Nephron (organoid): ENCODE measurements at regions not wholly inside any gene's neighbourhood (a gene's known extent, or its start where the extent isn't known, plus 50 kb on each side); places are given as distances from the start of the nearest gene placed in this dataset.

Source experiments
- H3K27ac Mint-ChIP-seq, 3 experiments: 2 replicates each; pipeline ENCODE4 v1.8.0; 2020; ENCODE audit warnings: mixed read lengths in 3 of 3, mild to moderate bottlenecking in 2 of 3, moderate library complexity in 1 of 3
- H3K27me3 Mint-ChIP-seq: 2 replicates; pipeline ENCODE4 v1.8.0; 2021; ENCODE audit warnings: low read depth, mild to moderate bottlenecking, moderate library complexity, mixed read lengths
- H3K36me3 Mint-ChIP-seq: 2 replicates; pipeline ENCODE4 v1.8.0; 2020; ENCODE audit warnings: low read depth, mixed read lengths
- H3K4me1 Mint-ChIP-seq: 2 replicates; pipeline ENCODE4 v1.8.0; 2020; ENCODE audit warnings: mixed read lengths
- H3K4me3 Mint-ChIP-seq, 3 experiments: 2 replicates each; pipeline ENCODE4 v1.8.0; 2020; ENCODE audit warnings: mild to moderate bottlenecking in 3 of 3, mixed read lengths in 3 of 3, moderate library complexity in 2 of 3
- H3K9me3 Mint-ChIP-seq: 2 replicates; pipeline ENCODE4 v1.8.0; 2020; ENCODE audit warnings: mixed read lengths
- TF ChIP-seq, protein P1 (sequence below), 3 experiments: fragments of 200-600 bp; sonication (generic); IDR thresholded peaks; one replicate each; pipeline ENCODE4 v1.5.0; 2021; ENCODE audit warnings: antibody characterized with exemption in 3 of 3; ENCODE audit not compliant: unreplicated experiment in 3 of 3

DNA sequence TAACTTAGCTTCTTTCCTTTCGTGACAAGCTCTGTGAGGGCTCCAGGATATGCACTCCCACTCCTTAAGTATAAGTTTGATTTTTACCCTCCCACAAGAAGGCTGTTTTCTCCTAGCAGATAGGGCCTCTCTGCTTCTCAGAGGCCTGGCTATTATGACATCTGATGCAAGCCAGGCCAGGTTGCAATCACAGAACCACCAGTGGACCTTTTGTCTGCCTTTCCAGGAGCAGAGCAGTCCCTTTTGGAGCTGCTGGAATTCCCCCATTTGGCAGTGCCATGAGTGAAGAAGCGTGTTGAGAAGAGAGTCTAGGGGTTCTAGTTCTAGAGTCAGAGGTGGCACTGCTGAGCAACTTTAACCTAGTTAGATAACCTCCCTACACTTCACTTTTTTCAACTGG, 1004.3 kb upstream of the SEMA6D start:
- Mint-ChIP-seq H3K27me3 (no peaks in the 10 kb centered on the region), H3K36me3 (peaks cover 3% of the 10 kb centered on the region), H3K9me3 (peaks cover 6% of the 10 kb centered on the region), H3K4me3 (no peak overlapping the region), H3K4me1 (peaks cover 8% of the 10 kb centered on the region), H3K27ac (peak overlapping the region; percentile 65 to 80 (median 79))
- TF ChIP-seq, protein P1, sequence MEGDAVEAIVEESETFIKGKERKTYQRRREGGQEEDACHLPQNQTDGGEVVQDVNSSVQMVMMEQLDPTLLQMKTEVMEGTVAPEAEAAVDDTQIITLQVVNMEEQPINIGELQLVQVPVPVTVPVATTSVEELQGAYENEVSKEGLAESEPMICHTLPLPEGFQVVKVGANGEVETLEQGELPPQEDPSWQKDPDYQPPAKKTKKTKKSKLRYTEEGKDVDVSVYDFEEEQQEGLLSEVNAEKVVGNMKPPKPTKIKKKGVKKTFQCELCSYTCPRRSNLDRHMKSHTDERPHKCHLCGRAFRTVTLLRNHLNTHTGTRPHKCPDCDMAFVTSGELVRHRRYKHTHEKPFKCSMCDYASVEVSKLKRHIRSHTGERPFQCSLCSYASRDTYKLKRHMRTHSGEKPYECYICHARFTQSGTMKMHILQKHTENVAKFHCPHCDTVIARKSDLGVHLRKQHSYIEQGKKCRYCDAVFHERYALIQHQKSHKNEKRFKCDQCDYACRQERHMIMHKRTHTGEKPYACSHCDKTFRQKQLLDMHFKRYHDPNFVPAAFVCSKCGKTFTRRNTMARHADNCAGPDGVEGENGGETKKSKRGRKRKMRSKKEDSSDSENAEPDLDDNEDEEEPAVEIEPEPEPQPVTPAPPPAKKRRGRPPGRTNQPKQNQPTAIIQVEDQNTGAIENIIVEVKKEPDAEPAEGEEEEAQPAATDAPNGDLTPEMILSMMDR (IDR thresholded peaks at IDR 0.05; ENCODE audit: unreplicated experiment in 3 of 3), result no peak

DNA sequence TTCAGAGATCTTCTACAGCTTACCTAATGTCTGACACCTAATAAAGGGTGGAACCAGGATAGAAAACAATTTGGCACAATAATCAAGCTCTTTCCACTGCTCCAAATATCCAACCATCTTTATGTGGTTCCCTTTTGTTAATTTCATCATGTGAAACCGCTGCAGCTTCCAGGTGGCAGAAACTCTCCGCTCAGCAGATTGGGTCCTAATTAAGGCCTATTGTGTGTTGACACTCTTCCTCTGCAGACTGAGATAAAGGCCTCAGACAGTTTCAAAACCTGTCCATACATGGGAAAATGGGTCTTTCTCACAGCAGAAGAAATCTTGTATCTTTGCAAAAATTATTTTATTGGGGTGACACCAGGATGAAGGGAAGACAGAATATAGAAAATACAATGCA, 1002.4 kb upstream of the SEMA6D start:
- H3K4me1 Mint-ChIP-seq, result peaks cover 8% of the 10 kb centered on the region
- no peaks in the 10 kb centered on the region for H3K9me3 Mint-ChIP-seq
- no peak overlapping the region for H3K4me3 Mint-ChIP-seq
- H3K27me3 Mint-ChIP-seq, result no peaks in the 10 kb centered on the region
- H3K27ac Mint-ChIP-seq, result peak overlapping the region in 2 of 3 experiments; percentile 38 to 64
- TF ChIP-seq, protein P1 (IDR thresholded peaks at IDR 0.05; ENCODE audit: unreplicated experiment in 3 of 3), result no peak
- no peaks in the 10 kb centered on the region for H3K36me3 Mint-ChIP-seq

DNA sequence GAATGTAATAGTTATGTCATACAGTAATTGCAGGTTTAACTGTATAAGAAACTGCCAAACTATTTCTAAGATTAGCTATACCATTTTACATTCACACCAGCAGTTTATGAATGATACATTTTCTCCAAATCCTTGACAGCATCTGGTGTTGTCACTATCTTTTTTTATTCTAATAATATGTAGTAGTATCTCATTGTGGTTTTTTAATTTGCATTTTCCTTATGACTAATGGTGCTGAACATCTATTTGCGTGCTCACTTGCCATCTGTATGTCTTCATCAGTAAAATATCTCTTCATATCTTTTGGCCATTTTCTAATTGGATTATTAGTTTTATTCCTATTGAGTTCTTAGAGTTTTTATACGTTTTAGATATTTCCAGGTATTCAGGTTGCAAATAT, 994.0 kb upstream of the SEMA6D start:
- Mint-ChIP-seq H3K27me3 (no peaks in the 10 kb centered on the region), H3K4me3 (no peak overlapping the region), H3K9me3 (peaks cover 11% of the 10 kb centered on the region), H3K4me1 (no peaks in the 10 kb centered on the region), H3K36me3 (peaks cover 4% of the 10 kb centered on the region), H3K27ac (no peak overlapping the region)
- TF ChIP-seq, protein P1 (IDR thresholded peaks at IDR 0.05; ENCODE audit: unreplicated experiment in 3 of 3), result no peak

DNA sequence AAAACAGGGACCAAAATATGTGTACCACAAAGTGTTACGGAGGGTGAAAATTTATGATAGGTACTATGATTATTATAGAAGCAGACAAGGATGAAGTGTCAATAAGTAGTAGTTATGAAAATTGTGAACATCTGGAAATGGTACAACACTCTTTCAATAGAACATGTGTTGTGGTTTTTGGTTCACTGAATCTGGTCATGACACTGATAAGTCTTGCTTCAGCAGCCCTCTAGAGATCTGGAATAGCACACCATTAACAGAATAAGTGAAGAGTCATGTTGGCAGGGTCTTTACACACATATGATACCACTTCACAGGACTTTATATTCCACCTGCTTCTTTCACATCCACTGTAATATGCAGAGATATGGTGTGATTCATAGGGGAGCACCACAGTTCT, 985.2 kb upstream of the SEMA6D start:
- no peak overlapping the region for H3K27ac Mint-ChIP-seq
- H3K4me1 Mint-ChIP-seq, result no peaks in the 10 kb centered on the region
- TF ChIP-seq, protein P1 (IDR thresholded peaks at IDR 0.05; ENCODE audit: unreplicated experiment in 3 of 3), result no peak

DNA sequence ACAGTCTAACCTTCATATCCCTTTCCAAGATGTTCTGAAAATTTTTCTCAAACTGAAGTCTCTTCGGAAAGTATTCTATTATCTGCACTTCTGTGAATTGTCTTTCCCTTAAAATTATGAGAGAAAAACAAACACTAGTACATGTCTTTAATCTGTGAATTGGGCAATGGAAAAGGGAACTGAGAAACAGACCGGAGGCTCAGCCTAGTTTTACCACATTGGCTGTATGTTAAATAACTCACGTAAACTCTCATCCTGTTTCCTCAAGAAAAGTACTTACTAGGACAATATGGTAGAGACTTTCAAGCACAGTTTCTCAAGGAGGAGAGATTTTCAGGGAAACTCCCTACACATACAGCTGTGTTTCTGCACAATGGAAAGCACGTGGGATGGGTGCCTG, 982.2 kb upstream of the SEMA6D start:
- Mint-ChIP-seq H3K27me3 (no peaks in the 10 kb centered on the region), H3K9me3 (no peaks in the 10 kb centered on the region), H3K4me1 (no peaks in the 10 kb centered on the region), H3K4me3 (no peak overlapping the region), H3K36me3 (no peaks in the 10 kb centered on the region), H3K27ac (no peak overlapping the region)
- TF ChIP-seq, protein P1 (IDR thresholded peaks at IDR 0.05; ENCODE audit: unreplicated experiment in 3 of 3), result no peak

More for the DNA sequence above, 985.2 kb upstream of the SEMA6D start:
- no peaks in the 10 kb centered on the region for H3K27me3 Mint-ChIP-seq
- peaks cover 9% of the 10 kb centered on the region for H3K9me3 Mint-ChIP-seq
- H3K4me3 Mint-ChIP-seq, result no peak overlapping the region
- peaks cover 7% of the 10 kb centered on the region for H3K36me3 Mint-ChIP-seq

DNA sequence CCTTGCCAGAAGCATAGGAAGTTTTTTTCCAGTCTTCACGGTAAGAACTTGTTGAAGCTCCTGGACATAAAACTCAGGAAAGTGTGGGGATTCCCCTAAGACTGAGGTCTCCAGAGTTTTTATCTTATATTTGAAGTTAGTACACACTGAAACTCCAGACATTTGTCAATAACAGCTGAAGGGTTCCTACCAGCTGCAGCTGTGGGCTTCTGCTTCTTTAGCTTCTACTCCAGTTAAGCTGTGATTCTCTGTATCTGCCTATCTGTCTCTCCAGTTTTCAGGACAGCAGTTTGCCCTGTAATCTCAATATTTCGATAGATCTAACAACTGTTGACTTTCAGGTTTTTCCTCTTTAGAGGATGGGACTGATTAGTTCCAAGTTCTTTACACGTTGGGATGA, 966.0 kb upstream of the SEMA6D start:
- TF ChIP-seq, protein P1 (IDR thresholded peaks at IDR 0.05; ENCODE audit: unreplicated experiment in 3 of 3), result no peak
- H3K27ac Mint-ChIP-seq, result no peak overlapping the region
- no peaks in the 10 kb centered on the region for H3K36me3 Mint-ChIP-seq
- H3K4me3 Mint-ChIP-seq, result no peak overlapping the region
- H3K4me1 Mint-ChIP-seq, result no peaks in the 10 kb centered on the region
- H3K9me3 Mint-ChIP-seq, result peaks cover 11% of the 10 kb centered on the region
- H3K27me3 Mint-ChIP-seq, result no peaks in the 10 kb centered on the region
